Transverse colon (tissue), 4 donors: ENCODE measurements at regions not wholly inside any gene's neighbourhood (a gene's known extent, or its start where the extent isn't known, plus 50 kb on each side); places are given as distances from the start of the nearest gene placed in this dataset.

Experiments used
- DNase-seq: peaks from one replicate; pipeline ENCODE4 v3.0.0-alpha.2; 2019
- H3K27ac ChIP-seq, 4 donors: fragments of 200-600 bp; sonication (generic); 2 replicates each; pipeline ENCODE4 v1.5.1; 2016 to 2018; ENCODE audit warnings: inconsistent platforms in 4 of 4
- H3K27me3 ChIP-seq: fragments of 200-600 bp; sonication (generic); 2 replicates; pipeline ENCODE4 v1.5.1; 2017; ENCODE audit warnings: inconsistent platforms
- H3K36me3 ChIP-seq, 4 donors: fragments of 200-600 bp; sonication (generic); 2 replicates each; pipeline ENCODE4 v1.5.1; 2017 to 2019; ENCODE audit warnings: inconsistent platforms in 4 of 4
- H3K4me1 ChIP-seq, 4 donors: fragments of 200-600 bp; sonication (generic); 2 replicates each; pipeline ENCODE4 v1.5.1; 2017 to 2020; ENCODE audit warnings: inconsistent platforms in 4 of 4
- H3K4me3 ChIP-seq, 4 donors: fragments of 200-600 bp; sonication (generic); 1 replicate in 1 of 4; 2 replicates in 3 of 4; pipeline versions ENCODE4 v1.5.1 to v1.6.1; 2017 to 2019; ENCODE audit warnings: inconsistent platforms in 4 of 4
- H3K9me3 ChIP-seq, 2 donors: fragments of 200-600 bp; sonication (generic); 2 replicates each; pipeline ENCODE4 v1.5.1; 2017 to 2019; ENCODE audit warnings: inconsistent platforms in 2 of 2
- CTCF ChIP-seq, 5 experiments: fragments of 200-600 bp in 3 of 5; fragments of 450-650 bp in 2 of 5; sonication (generic) in 3 of 5; IDR thresholded peaks; 1 replicate in 2 of 5; 2 replicates in 3 of 5; pipeline ENCODE4 v1.5.1; 2016 to 2017; ENCODE audit warnings: antibody characterized with exemption in 5 of 5, inconsistent platforms in 3 of 5, mild to moderate bottlenecking in 2 of 5, moderate library complexity in 1 of 5
- EP300 ChIP-seq: sonication (generic); formaldehyde crosslinking; IDR thresholded peaks from one replicate; pipeline ENCODE4 v1.6.1; 2017; ENCODE audit warnings: antibody characterized with exemption, low read depth
- POLR2A ChIP-seq: fragments of 450-650 bp; IDR thresholded peaks from one replicate; pipeline ENCODE4 v1.6.1; 2016; ENCODE audit warnings: antibody characterized with exemption, mild to moderate bottlenecking, moderate library complexity
- POLR2AphosphoS5 ChIP-seq, 3 donors: sonication (generic); formaldehyde crosslinking; IDR thresholded peaks; one replicate each; pipeline ENCODE4 v1.6.1; 2016; ENCODE audit warnings: antibody characterized with exemption in 3 of 3
- WGBS, 2 donors: methylation state at CpG; one replicate each; pipeline ENCODE4 v1.1.5; 2018; ENCODE audit warnings: low coverage in 1 of 2; 5-methylcytosine and 5-hydroxymethylcytosine counted together
- in situ Hi-C, 4 donors: fragments of 200-750 bp; cut with MboI; loops; one replicate each; pipeline versions ENCODE4 v1.15.0 to v1.15.1; 2017; ENCODE audit warnings: low sequenced_read_pairs in 3 of 4, low pct_ligation_motif_present in 1 of 4, low pct_unique_long_range_greater_than_20kb in 1 of 4
- intact Hi-C: fragments of 100-400 bp; cut with DNase I; formaldehyde crosslinking; loops from one replicate; pipeline ENCODE4 v1.15.1; 2023; ENCODE audit warnings: low total_unique reads

GRCh38 chr14:23831596-23831995 lies 122.0 kb upstream of the DHRS4 start:
- in situ Hi-C loops: no loop called here
- 58 to 92% methylated on average over 2 to 3 of the region's 3 CpGs for WGBS, 2 donors

GRCh38 chr14:23861666-23862065 lies 91.9 kb upstream of the DHRS4 start:
- DNase-seq: no peak
- Histone ChIP-seq H3K4me3 (no peak overlapping the region), H3K27me3 (no peaks in the 10 kb centered on the region), H3K36me3 (no peaks in the 10 kb centered on the region), H3K27ac (no peak overlapping the region), H3K4me1 (no peaks in the 10 kb centered on the region), H3K9me3 (no peaks in the 10 kb centered on the region)
- TF ChIP-seq POLR2AphosphoS5 (IDR thresholded peaks at IDR 0.05) (no peak), EP300 (no peak), CTCF (IDR thresholded peaks at IDR 0.05) (no peak), POLR2A (no peak)
- intact Hi-C loops: no loop called here
- in situ Hi-C loops: no loop called here
- WGBS, 2 donors: 20 to 24% methylated on average over 2 of the region's 2 CpGs

More at GRCh38 chr14:23831596-23831995, 122.0 kb upstream of the DHRS4 start:
- TF ChIP-seq POLR2A: no peak
- TF ChIP-seq EP300: no peak
- TF ChIP-seq CTCF (IDR thresholded peaks at IDR 0.05): no peak
- TF ChIP-seq POLR2AphosphoS5 (IDR thresholded peaks at IDR 0.05): no peak
- H3K27ac ChIP-seq: no peak overlapping the region
- H3K9me3 ChIP-seq: no peaks in the 10 kb centered on the region
- intact Hi-C loops: no loop called here
- H3K27me3 ChIP-seq: no peaks in the 10 kb centered on the region
- peaks cover 7 to 28% (median 11%) of the 10 kb centered on the region in 4 donors for H3K4me1 ChIP-seq
- no peaks in the 10 kb centered on the region for H3K36me3 ChIP-seq
- no peak for DNase-seq
- no peak overlapping the region for H3K4me3 ChIP-seq

GRCh38 chr14:23862513-23862912 lies 91.1 kb upstream of the DHRS4 start:
- no peaks in the 10 kb centered on the region for H3K27me3 ChIP-seq
- WGBS, 2 donors: 88 to 100% methylated on average over 1 to 2 of the region's 2 CpGs
- H3K36me3 ChIP-seq: no peaks in the 10 kb centered on the region
- TF ChIP-seq POLR2AphosphoS5 (IDR thresholded peaks at IDR 0.05) (no peak), POLR2A (no peak), CTCF (IDR thresholded peaks at IDR 0.05) (no peak), EP300 (no peak)
- no peaks in the 10 kb centered on the region for H3K4me1 ChIP-seq
- no peak for DNase-seq
- no peaks in the 10 kb centered on the region for H3K9me3 ChIP-seq
- no peak overlapping the region for H3K27ac ChIP-seq
- intact Hi-C loops (no loop called here), in situ Hi-C loops (no loop called here)
- no peak overlapping the region for H3K4me3 ChIP-seq

- H3K36me3 ChIP-seq: no peaks in the 10 kb centered on the region
- H3K27ac ChIP-seq: no peak overlapping the region
- TF ChIP-seq EP300: no peak
- no peak for TF ChIP-seq CTCF (IDR thresholded peaks at IDR 0.05)
- TF ChIP-seq POLR2A: no peak
- TF ChIP-seq POLR2AphosphoS5 (IDR thresholded peaks at IDR 0.05): no peak
- H3K4me1 ChIP-seq: no peaks in the 10 kb centered on the region
- intact Hi-C loops: no loop called here
- WGBS, 2 donors: 88 to 100% methylated on average over 1 of the region's 1 CpG
- H3K4me3 ChIP-seq: no peak overlapping the region
- H3K27me3 ChIP-seq: no peaks in the 10 kb centered on the region
- in situ Hi-C loops: no loop called here
- H3K9me3 ChIP-seq: no peaks in the 10 kb centered on the region
- no peak for DNase-seq
Observed at GRCh38 chr14:23863836-23864235, 89.7 kb upstream of the DHRS4 start.
